ENCODE measurements at regions not wholly inside any gene's neighbourhood (a gene's known extent, or its start where the extent isn't known, plus 50 kb on each side); places are given as distances from the start of the nearest gene placed in this dataset.
"Not testable (repeated sequence)": the region's sequence is repeated elsewhere in the genome, so short reads cannot be mapped to it uniquely, and the experiment has no call there.

- no peak for DNase-seq
Observed at GRCh38 chr7:52565974-52566373, 469.5 kb upstream of the POM121L12 start.

GRCh38 chr7:52555805-52556204 lies 479.6 kb upstream of the POM121L12 start:
- DNase-seq: no peak

GRCh38 chr7:52547308-52547910 lies 488.0 kb upstream of the POM121L12 start:
- no peak for DNase-seq

GRCh38 chr7:52541198-52541765 lies 494.2 kb upstream of the POM121L12 start:
- DNase-seq: not testable (repeated sequence)

GRCh38 chr7:52540041-52540440 lies 495.4 kb upstream of the POM121L12 start:
- no peak for DNase-seq

GRCh38 chr7:52539414-52539813 lies 496.0 kb upstream of the POM121L12 start:
- no peak for DNase-seq

GRCh38 chr7:52537051-52537450 lies 498.4 kb upstream of the POM121L12 start:
- DNase-seq: no peak

GRCh38 chr7:52525772-52526341 lies 509.6 kb upstream of the POM121L12 start:
- DNase-seq: no peak

- DNase-seq: no peak
Observed at GRCh38 chr7:52518869-52519268, 516.6 kb upstream of the POM121L12 start.

GRCh38 chr7:52512656-52513055 lies 522.8 kb upstream of the POM121L12 start:
- no peak for DNase-seq

GRCh38 chr7:52507546-52508255 lies 527.7 kb upstream of the POM121L12 start:
- DNase-seq: no peak

- DNase-seq: no peak
Observed at GRCh38 chr7:52506325-52506724, 529.1 kb upstream of the POM121L12 start.

- no peak for DNase-seq
Observed at GRCh38 chr7:52504561-52504960, 530.9 kb upstream of the POM121L12 start.

- no peak for DNase-seq
Observed at GRCh38 chr7:52502281-52502680, 533.2 kb upstream of the POM121L12 start.

- no peak for DNase-seq
Observed at GRCh38 chr7:52501696-52502095, 533.7 kb upstream of the POM121L12 start.

GRCh38 chr7:52500841-52501240 lies 534.6 kb upstream of the POM121L12 start:
- no peak for DNase-seq

GRCh38 chr7:52498366-52498765 lies 537.1 kb upstream of the POM121L12 start:
- no peak for DNase-seq

GRCh38 chr7:52486267-52486666 lies 549.2 kb upstream of the POM121L12 start:
- no peak for DNase-seq

- no peak for DNase-seq
Observed at GRCh38 chr7:52482076-52482475, 553.4 kb upstream of the POM121L12 start.

GRCh38 chr7:52481571-52481970 lies 553.9 kb upstream of the POM121L12 start:
- DNase-seq: no peak

- no peak for DNase-seq
Observed at GRCh38 chr7:52479990-52480389, 555.4 kb upstream of the POM121L12 start.

GRCh38 chr7:52475001-52475582 lies 560.3 kb upstream of the POM121L12 start:
- DNase-seq: no peak

- DNase-seq: no peak
Observed at GRCh38 chr7:52473756-52474155, 561.7 kb upstream of the POM121L12 start.
